ENCODE measurements at regions not wholly inside any gene's neighbourhood (a gene's known extent, or its start where the extent isn't known, plus 50 kb on each side); places are given as distances from the start of the nearest gene placed in this dataset.

GRCh38 chr6:167499161-167499660 lies 174.3 kb downstream of the TTLL2 start:
- TF ChIP-seq TARDBP (IDR thresholded peaks at IDR 0.05) (no peak), SUZ12 (IDR thresholded peaks at IDR 0.05) (no peak), BHLHE40 (IDR thresholded peaks at IDR 0.05; ENCODE audit: borderline replicate concordance) (no peak), ARNT (IDR thresholded peaks at IDR 0.05) (no peak), ZNF384 (IDR thresholded peaks at IDR 0.05) (no peak), NFRKB (IDR thresholded peaks at IDR 0.05) (no peak), ELF4 (IDR thresholded peaks at IDR 0.05) (no peak), SP1 (IDR thresholded peaks at IDR 0.05) (no peak)

All from HEK293T (cell line).